Right atrium auricular region (tissue), 2 donors: ENCODE measurements at regions not wholly inside any gene's neighbourhood (a gene's known extent, or its start where the extent isn't known, plus 50 kb on each side); places are given as distances from the start of the nearest gene placed in this dataset.
"Not testable (repeated sequence)": the region's sequence is repeated elsewhere in the genome, so short reads cannot be mapped to it uniquely, and the experiment has no call there.

Experiments
- DNase-seq: peaks from one replicate; pipeline ENCODE4 v3.0.0-alpha.2; 2019; ENCODE audit warnings: low spot score
- H3K27ac ChIP-seq, 2 donors: fragments of 200-600 bp; sonication (generic); 1 replicate in 1 of 2; 2 replicates in 1 of 2; pipeline ENCODE4 v1.5.1; 2016 to 2019
- H3K27me3 ChIP-seq, 2 donors: fragments of 200-600 bp; sonication (generic); one replicate each; pipeline versions ENCODE4 v1.5.1 to v1.6.0; 2017 to 2019
- H3K36me3 ChIP-seq: fragments of 200-600 bp; sonication (generic); one replicate; pipeline ENCODE4 v1.5.1; 2016
- H3K4me1 ChIP-seq, 2 donors: fragments of 200-600 bp; sonication (generic); one replicate each; pipeline versions ENCODE4 v1.5.1 to v1.6.0; 2017 to 2019
- H3K4me3 ChIP-seq, 2 donors: fragments of 200-600 bp; sonication (generic); 1 replicate in 1 of 2; 2 replicates in 1 of 2; pipeline ENCODE4 v1.5.1; 2017 to 2019; ENCODE audit warnings: mild to moderate bottlenecking in 1 of 2, moderate library complexity in 1 of 2
- H3K9me3 ChIP-seq, 2 donors: fragments of 200-600 bp; sonication (generic); one replicate each; pipeline ENCODE4 v1.5.1; 2019
- CTCF ChIP-seq, 2 donors: fragments of 200-600 bp; sonication (generic); IDR thresholded peaks; one replicate each; pipeline ENCODE4 v1.5.1; 2019; ENCODE audit warnings: antibody characterized with exemption in 2 of 2

- Histone ChIP-seq H3K9me3 (no peaks in the 10 kb centered on the region), H3K36me3 (no peaks in the 10 kb centered on the region), H3K4me1 (no peaks in the 10 kb centered on the region), H3K27ac (no peak overlapping the region), H3K4me3 (no peak overlapping the region), H3K27me3 (no peaks in the 10 kb centered on the region)
- no peak for TF ChIP-seq CTCF (IDR thresholded peaks at IDR 0.05)
- DNase-seq = no peak
Observed at GRCh38 chr10:61217851-61218565, 235.2 kb downstream of the TMEM26 start.

GRCh38 chr10:61215246-61215645, 237.9 kb downstream of the TMEM26 start:
- Histone ChIP-seq H3K4me3 (no peak overlapping the region), H3K27me3 (no peaks in the 10 kb centered on the region), H3K4me1 (no peaks in the 10 kb centered on the region), H3K9me3 (no peaks in the 10 kb centered on the region), H3K36me3 (no peaks in the 10 kb centered on the region), H3K27ac (no peak overlapping the region)
- TF ChIP-seq CTCF (IDR thresholded peaks at IDR 0.05) = no peak
- DNase-seq = no peak

- Histone ChIP-seq H3K36me3 (no peaks in the 10 kb centered on the region), H3K4me1 (no peaks in the 10 kb centered on the region), H3K4me3 (no peak overlapping the region), H3K27me3 (no peaks in the 10 kb centered on the region), H3K27ac (no peak overlapping the region), H3K9me3 (no peaks in the 10 kb centered on the region)
- no peak for TF ChIP-seq CTCF (IDR thresholded peaks at IDR 0.05)
- no peak for DNase-seq
Observed at GRCh38 chr10:61211468-61211867, 241.7 kb downstream of the TMEM26 start.

- Histone ChIP-seq H3K4me1 (peaks cover 0 to 5% of the 10 kb centered on the region in 2 donors), H3K27ac (no peak overlapping the region), H3K9me3 (peaks cover 0 to 6% of the 10 kb centered on the region in 2 donors), H3K36me3 (no peaks in the 10 kb centered on the region), H3K27me3 (no peaks in the 10 kb centered on the region), H3K4me3 (no peak overlapping the region)
- DNase-seq = no peak
- TF ChIP-seq CTCF (IDR thresholded peaks at IDR 0.05) = no peak
Observed at GRCh38 chr10:61197057-61197456, 253.1 kb upstream of the RHOBTB1 start.

- no peak for DNase-seq
- H3K27ac ChIP-seq = no peak overlapping the region
- no peak for TF ChIP-seq CTCF (IDR thresholded peaks at IDR 0.05)
- H3K36me3 ChIP-seq = no peaks in the 10 kb centered on the region
- peaks cover 0 to 6% of the 10 kb centered on the region in 2 donors for H3K9me3 ChIP-seq
- no peaks in the 10 kb centered on the region for H3K27me3 ChIP-seq
- peaks cover 0 to 5% of the 10 kb centered on the region in 2 donors for H3K4me1 ChIP-seq
- H3K4me3 ChIP-seq = no peak overlapping the region
Observed at GRCh38 chr10:61195211-61195610, 251.2 kb upstream of the RHOBTB1 start.

GRCh38 chr10:61192589-61192988, 248.6 kb upstream of the RHOBTB1 start:
- H3K36me3 ChIP-seq, DNase-seq, H3K27ac ChIP-seq, H3K4me1 ChIP-seq, H3K4me3 ChIP-seq, H3K9me3 ChIP-seq, H3K27me3 ChIP-seq: not testable (repeated sequence)
